NT2/D1 (cell line): ENCODE measurements at regions not wholly inside any gene's neighbourhood (a gene's known extent, or its start where the extent isn't known, plus 50 kb on each side); places are given as distances from the start of the nearest gene placed in this dataset.

ENCODE experiments used
- SUZ12 ChIP-seq: IDR thresholded peaks from 2 replicates; pipeline ENCODE4 v1.6.1; 2011; ENCODE audit not compliant: insufficient read length, insufficient read depth; ENCODE audit errors: extremely low read depth
- YY1 ChIP-seq: IDR thresholded peaks from 2 replicates; pipeline ENCODE4 v1.6.1; 2011; ENCODE audit not compliant: insufficient read length, insufficient read depth
- ZNF274 ChIP-seq: IDR thresholded peaks from 2 replicates; pipeline ENCODE4 v1.6.1; 2011; ENCODE audit warnings: mild to moderate bottlenecking, low read depth, low read length

DNA sequence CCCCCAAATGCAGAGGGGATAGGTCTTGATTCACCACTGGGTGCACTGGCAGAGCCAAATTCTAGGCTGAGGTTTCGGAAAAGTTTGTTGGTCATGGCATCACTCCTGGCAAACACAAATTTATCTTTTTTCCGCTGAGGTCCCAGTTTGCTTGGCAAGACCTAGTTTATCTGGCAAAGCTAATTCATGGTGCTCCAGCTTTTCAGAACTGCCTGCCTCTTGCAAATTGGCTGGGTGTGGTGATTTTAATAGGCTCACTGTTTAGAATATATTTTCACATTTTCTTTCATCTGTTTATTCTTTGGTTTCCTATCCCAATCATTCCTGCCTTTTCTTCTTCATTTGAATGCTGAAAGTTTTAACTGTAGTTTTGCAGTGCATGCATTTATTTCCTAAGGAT, 50.5 kb upstream of the MAMDC2 start:
- no peak for TF ChIP-seq SUZ12
- no peak for TF ChIP-seq YY1
- TF ChIP-seq ZNF274, result no peak
